ENCODE measurements at regions not wholly inside any gene's neighbourhood (a gene's known extent, or its start where the extent isn't known, plus 50 kb on each side); places are given as distances from the start of the nearest gene placed in this dataset.

DNA sequence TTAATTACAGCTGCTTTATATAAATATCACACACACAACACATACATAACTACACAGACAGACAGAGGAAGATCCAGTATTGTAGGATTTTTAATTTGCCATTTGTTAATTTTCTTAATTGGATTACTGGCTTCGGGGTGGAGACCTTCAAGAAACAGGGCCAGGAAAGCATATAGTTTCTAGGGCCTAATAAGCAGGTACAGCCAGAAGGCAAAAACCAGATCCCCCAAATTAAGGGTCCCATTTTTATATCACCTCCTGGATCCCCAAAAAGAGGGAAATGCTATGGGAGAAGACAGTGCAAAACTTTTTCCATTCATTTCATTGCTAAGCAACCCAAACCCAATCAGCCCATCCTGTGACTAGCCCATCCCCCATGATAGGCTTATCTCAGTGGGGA is 373.3 kb upstream of the FAM174A start:
- no peak for TF ChIP-seq CTCF (IDR thresholded peaks at IDR 0.05)
- no peak for TF ChIP-seq POLR2A (IDR thresholded peaks at IDR 0.05)

Data from esophagus squamous epithelium (tissue), 4 donors.